HEK293T (cell line): ENCODE measurements at regions not wholly inside any gene's neighbourhood (a gene's known extent, or its start where the extent isn't known, plus 50 kb on each side); places are given as distances from the start of the nearest gene placed in this dataset.

Experiments used
- FOXM1 ChIP-seq: fragments of 450-650 bp; IDR thresholded peaks from 2 replicates; pipeline ENCODE4 v1.6.1; 2017; ENCODE audit warnings: mild to moderate bottlenecking, borderline replicate concordance
- SUZ12 ChIP-seq: fragments of 450-650 bp; IDR thresholded peaks from 2 replicates; pipeline ENCODE4 v1.6.1; 2016; ENCODE audit warnings: mild to moderate bottlenecking
- TARDBP ChIP-seq: fragments of 450-650 bp; IDR thresholded peaks from 2 replicates; pipeline ENCODE4 v1.6.1; 2016

GRCh38 chr11:91630916-91631673 is 593.5 kb upstream of the FAT3 start:
- TF ChIP-seq SUZ12, result no peak
- no peak for TF ChIP-seq TARDBP
- no peak for TF ChIP-seq FOXM1
